HEK293 (cell line): ENCODE measurements at regions not wholly inside any gene's neighbourhood (a gene's known extent, or its start where the extent isn't known, plus 50 kb on each side); places are given as distances from the start of the nearest gene placed in this dataset.
A peak's percentile ranks its signal among the peaks of the same experiment; 100 is the strongest.

Experiments used
- CTCF ChIA-PET: fragments of 350-600 bp; formaldehyde crosslinking; extraction: SDS; loops from one replicate; lab custom pipeline; 2021; ENCODE audit warnings: antibody characterized with exemption; lab: Yijun Ruan, JAX
- POLR2A ChIA-PET: fragments of 300-600 bp; formaldehyde crosslinking; extraction: SDS; loops from one replicate; lab custom pipeline; 2020; ENCODE audit warnings: antibody characterized with exemption, inconsistent platforms; lab: Yijun Ruan, JAX
- H3K27ac ChIP-seq: fragments of 200-500 bp; sonication (Bioruptor generic); 2 replicates; pipeline ENCODE4 v1.5.1; 2014; ENCODE audit warnings: low read depth, low read length, control low read depth, inconsistent platforms; ENCODE audit errors: extremely low read depth
- H3K36me3 ChIP-seq, 2 experiments: fragments of 200-500 bp in 1 of 2; sonication (Bioruptor generic) in 1 of 2; 1 replicate in 1 of 2; 2 replicates in 1 of 2; pipeline ENCODE4 v1.5.1; 2014 to 2017; ENCODE audit warnings: inconsistent platforms in 2 of 2, low read length in 2 of 2; ENCODE audit not compliant: control insufficient read depth in 2 of 2, insufficient read depth in 1 of 2
- H3K4me1 ChIP-seq: fragments of 200-500 bp; sonication (Bioruptor generic); 2 replicates; pipeline ENCODE4 v1.5.1; 2014; ENCODE audit warnings: mild to moderate bottlenecking, low read length, inconsistent platforms; ENCODE audit not compliant: control insufficient read depth, insufficient read depth
- H3K4me3 ChIP-seq: 2 replicates; pipeline ENCODE4 v1.5.1; 2011; ENCODE audit warnings: low read depth, mild to moderate bottlenecking, control low read depth, low read length, moderate library complexity
- H3K9me3 ChIP-seq: fragments of 200-500 bp; sonication (Bioruptor generic); 2 replicates; pipeline ENCODE4 v1.5.1; 2014; ENCODE audit warnings: low read depth, low read length, inconsistent platforms; ENCODE audit not compliant: control insufficient read depth, insufficient read depth
- HOXA7 ChIP-seq: sonication (generic); formaldehyde crosslinking; IDR thresholded peaks from 2 replicates; pipeline ENCODE4 v1.8.1; 2022; ENCODE audit warnings: missing genetic modification reagents, borderline replicate concordance
- ZFP3 ChIP-seq: fragments of 450-650 bp; formaldehyde crosslinking; IDR thresholded peaks from 2 replicates; pipeline ENCODE4 v1.5.1; 2016; ENCODE audit warnings: low read depth, missing biosample characterization, missing genetic modification characterization
- ZNF16 ChIP-seq: fragments of 450-650 bp; formaldehyde crosslinking; IDR thresholded peaks from 2 replicates; pipeline ENCODE4 v1.5.1; 2016; ENCODE audit warnings: low read depth, missing biosample characterization, missing genetic modification characterization
- ZNF223 ChIP-seq: fragments of 450-650 bp; formaldehyde crosslinking; IDR thresholded peaks from 2 replicates; pipeline ENCODE4 v1.5.1; 2016; ENCODE audit warnings: missing biosample characterization, missing genetic modification characterization
- ZNF239 ChIP-seq: fragments of 450-650 bp; formaldehyde crosslinking; IDR thresholded peaks from 2 replicates; pipeline ENCODE4 v1.5.1; 2016; ENCODE audit warnings: missing biosample characterization, missing genetic modification characterization
- ZNF335 ChIP-seq: fragments of 450-650 bp; formaldehyde crosslinking; conservative IDR thresholded peaks from 2 replicates; pipeline ENCODE4 v1.5.1; 2016; ENCODE audit warnings: missing biosample characterization, missing genetic modification characterization
- ZNF529 ChIP-seq: fragments of 450-650 bp; formaldehyde crosslinking; IDR thresholded peaks from 2 replicates; pipeline ENCODE4 v1.5.1; 2017; ENCODE audit warnings: missing genetic modification characterization, missing biosample characterization; ENCODE audit not compliant: insufficient replicate concordance
- ZNF776 ChIP-seq: fragments of 450-650 bp; formaldehyde crosslinking; IDR thresholded peaks from 2 replicates; pipeline ENCODE4 v1.5.0; 2017; ENCODE audit warnings: missing biosample characterization, missing genetic modification characterization, borderline replicate concordance
- ZNF785 ChIP-seq: fragments of 450-650 bp; formaldehyde crosslinking; IDR thresholded peaks from 2 replicates; pipeline ENCODE4 v1.5.1; 2016; ENCODE audit warnings: missing biosample characterization, missing genetic modification characterization
- TF ChIP-seq, protein P1 (sequence below): fragments of 450-650 bp; formaldehyde crosslinking; IDR thresholded peaks from 2 replicates; pipeline ENCODE4 v1.5.1; 2017; ENCODE audit warnings: missing biosample characterization, missing genetic modification characterization
- TF ChIP-seq, protein P2 (sequence below): fragments of 450-650 bp; formaldehyde crosslinking; IDR thresholded peaks from 2 replicates; pipeline ENCODE4 v1.5.1; 2016; ENCODE audit warnings: missing biosample characterization, missing genetic modification characterization
- TF ChIP-seq, protein P3 (sequence below): fragments of 450-650 bp; formaldehyde crosslinking; IDR thresholded peaks from 2 replicates; pipeline ENCODE4 v1.5.1; 2016; ENCODE audit warnings: missing biosample characterization, missing genetic modification characterization
- TF ChIP-seq, protein P4 (sequence below): fragments of 450-650 bp; formaldehyde crosslinking; optimal IDR thresholded peaks from 2 replicates; pipeline ENCODE3; 2016; ENCODE audit warnings: missing biosample characterization, mild to moderate bottlenecking, missing genetic modification characterization
- TF ChIP-seq, protein P5 (sequence below): fragments of 450-650 bp; IDR thresholded peaks from 2 replicates; pipeline ENCODE4 v1.5.1; 2018; ENCODE audit warnings: missing biosample characterization, missing genetic modification characterization

DNA sequence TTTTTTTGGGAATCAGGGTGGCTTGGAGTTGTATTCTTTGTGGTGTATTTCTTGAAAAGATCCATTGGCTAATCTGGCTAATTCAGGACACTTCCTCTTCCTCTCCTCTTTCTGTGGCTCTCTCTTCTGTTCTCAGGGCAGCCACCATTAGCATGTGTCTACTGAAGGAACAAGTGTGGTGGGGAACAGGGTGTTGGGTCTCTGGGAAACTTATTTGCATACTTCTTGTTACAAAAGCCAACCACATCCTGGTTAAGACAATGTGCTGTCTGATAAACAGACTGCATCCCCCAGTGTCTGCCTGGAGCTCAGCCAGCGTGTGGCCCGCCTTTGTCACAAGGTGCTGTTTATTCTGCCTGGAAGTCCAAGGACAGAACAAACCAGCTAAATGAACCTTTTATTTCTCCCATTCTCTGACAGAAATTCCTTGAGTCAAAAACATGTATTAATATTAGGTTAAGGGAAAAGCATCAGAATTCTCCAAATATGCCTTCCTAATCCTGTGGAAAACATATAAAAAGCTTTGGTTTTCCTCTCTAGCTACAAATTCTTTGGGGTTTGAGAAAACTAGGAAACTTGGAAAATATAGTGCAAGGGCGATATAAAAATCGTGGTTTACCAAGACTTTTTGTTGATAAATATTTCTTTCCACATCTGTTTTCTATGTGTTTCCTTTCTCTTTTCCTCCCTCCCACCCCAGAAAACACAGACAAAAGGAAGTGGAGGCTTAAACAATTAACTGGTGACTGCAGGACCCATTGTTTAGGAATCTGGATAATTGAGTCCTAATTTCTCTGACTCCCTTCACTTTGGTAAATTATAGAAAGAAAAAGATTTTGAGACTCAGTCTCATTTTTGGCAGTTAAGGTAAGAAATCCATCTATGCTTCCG, 203.6 kb downstream of the SPRY1 start:
- H3K27ac ChIP-seq: no peak overlapping the region; the same call in 1 of the 2 replicates
- no peaks in the 10 kb centered on the region for H3K9me3 ChIP-seq
- no peaks in the 10 kb centered on the region for H3K36me3 ChIP-seq
- ChIA-PET POLR2A (no interaction called here), CTCF (interaction anchor here (0.9 kb wide), 1 partner anchor 36 kb away, joined by 3 read pairs; no protein-coding TSS in a partner anchor)
- no peak overlapping the region for H3K4me3 ChIP-seq
- TF ChIP-seq ZNF335 (peak; percentile 45; the same call in 1 of the 2 replicates), ZNF529 (tag by site-specific recombination) (peak; percentile 72)
- TF ChIP-seq, protein P1, sequence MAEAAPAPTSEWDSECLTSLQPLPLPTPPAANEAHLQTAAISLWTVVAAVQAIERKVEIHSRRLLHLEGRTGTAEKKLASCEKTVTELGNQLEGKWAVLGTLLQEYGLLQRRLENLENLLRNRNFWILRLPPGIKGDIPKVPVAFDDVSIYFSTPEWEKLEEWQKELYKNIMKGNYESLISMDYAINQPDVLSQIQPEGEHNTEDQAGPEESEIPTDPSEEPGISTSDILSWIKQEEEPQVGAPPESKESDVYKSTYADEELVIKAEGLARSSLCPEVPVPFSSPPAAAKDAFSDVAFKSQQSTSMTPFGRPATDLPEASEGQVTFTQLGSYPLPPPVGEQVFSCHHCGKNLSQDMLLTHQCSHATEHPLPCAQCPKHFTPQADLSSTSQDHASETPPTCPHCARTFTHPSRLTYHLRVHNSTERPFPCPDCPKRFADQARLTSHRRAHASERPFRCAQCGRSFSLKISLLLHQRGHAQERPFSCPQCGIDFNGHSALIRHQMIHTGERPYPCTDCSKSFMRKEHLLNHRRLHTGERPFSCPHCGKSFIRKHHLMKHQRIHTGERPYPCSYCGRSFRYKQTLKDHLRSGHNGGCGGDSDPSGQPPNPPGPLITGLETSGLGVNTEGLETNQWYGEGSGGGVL (tag by site-specific recombination): no peak
- peaks cover 5% of the 10 kb centered on the region; the same call in 1 of the 2 replicates for H3K4me1 ChIP-seq

DNA sequence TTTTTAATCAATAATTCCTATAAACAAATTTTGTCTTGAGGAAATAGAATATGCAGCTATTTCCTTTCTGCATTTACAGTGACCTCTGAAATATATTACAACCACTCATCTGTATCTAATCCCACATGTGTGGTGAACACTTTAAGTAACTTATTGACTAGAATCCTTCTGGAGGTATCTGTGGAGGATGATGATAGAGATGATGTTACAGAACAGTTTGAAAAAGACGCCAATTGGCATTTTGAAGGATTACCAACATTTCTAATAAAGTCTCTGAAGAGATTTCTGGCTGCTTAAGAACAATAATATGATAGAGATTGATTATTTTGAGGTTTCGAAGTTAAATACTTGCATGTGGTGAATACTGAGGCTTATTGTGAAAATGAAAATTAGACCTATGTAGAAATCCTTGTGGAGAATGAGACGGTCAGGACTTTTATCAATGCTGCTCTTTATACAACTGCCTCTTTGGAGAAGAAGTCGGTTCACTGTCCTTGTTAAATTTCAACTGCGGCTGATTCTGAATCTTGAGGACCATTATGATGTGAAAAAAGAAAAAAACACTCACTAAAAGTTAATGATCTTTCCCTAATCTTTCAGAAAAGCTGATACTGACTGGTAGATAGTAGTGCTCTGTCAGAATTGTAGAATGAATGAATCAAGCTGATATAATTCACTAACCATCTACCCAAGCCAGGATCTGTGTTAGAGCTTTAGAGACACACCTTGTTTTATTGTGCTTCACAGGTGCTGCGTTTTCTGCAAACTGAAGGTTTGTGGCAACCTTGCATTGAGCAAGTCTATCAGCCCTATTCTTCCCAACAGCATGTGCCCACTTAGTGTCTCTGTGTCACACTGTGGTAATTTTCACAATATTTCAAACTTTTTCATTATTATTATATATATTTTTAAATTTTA, 204.7 kb downstream of the SPRY1 start:
- Histone ChIP-seq H3K4me3 (no peak overlapping the region), H3K9me3 (no peaks in the 10 kb centered on the region), H3K4me1 (peaks cover 5% of the 10 kb centered on the region; the same call in 1 of the 2 replicates)
- POLR2A ChIA-PET: no interaction called here
- CTCF ChIA-PET: interaction anchor here (0.6 kb wide), 1 partner anchor 37 kb away, joined by 4 read pairs; no protein-coding TSS in a partner anchor
- TF ChIP-seq HOXA7: no peak
- TF ChIP-seq ZNF16 (tag by site-specific recombination): no peak
- no peak for TF ChIP-seq ZNF776 (tag by site-specific recombination)
- TF ChIP-seq ZNF239 (tag by site-specific recombination): no peak
- TF ChIP-seq, protein P2, sequence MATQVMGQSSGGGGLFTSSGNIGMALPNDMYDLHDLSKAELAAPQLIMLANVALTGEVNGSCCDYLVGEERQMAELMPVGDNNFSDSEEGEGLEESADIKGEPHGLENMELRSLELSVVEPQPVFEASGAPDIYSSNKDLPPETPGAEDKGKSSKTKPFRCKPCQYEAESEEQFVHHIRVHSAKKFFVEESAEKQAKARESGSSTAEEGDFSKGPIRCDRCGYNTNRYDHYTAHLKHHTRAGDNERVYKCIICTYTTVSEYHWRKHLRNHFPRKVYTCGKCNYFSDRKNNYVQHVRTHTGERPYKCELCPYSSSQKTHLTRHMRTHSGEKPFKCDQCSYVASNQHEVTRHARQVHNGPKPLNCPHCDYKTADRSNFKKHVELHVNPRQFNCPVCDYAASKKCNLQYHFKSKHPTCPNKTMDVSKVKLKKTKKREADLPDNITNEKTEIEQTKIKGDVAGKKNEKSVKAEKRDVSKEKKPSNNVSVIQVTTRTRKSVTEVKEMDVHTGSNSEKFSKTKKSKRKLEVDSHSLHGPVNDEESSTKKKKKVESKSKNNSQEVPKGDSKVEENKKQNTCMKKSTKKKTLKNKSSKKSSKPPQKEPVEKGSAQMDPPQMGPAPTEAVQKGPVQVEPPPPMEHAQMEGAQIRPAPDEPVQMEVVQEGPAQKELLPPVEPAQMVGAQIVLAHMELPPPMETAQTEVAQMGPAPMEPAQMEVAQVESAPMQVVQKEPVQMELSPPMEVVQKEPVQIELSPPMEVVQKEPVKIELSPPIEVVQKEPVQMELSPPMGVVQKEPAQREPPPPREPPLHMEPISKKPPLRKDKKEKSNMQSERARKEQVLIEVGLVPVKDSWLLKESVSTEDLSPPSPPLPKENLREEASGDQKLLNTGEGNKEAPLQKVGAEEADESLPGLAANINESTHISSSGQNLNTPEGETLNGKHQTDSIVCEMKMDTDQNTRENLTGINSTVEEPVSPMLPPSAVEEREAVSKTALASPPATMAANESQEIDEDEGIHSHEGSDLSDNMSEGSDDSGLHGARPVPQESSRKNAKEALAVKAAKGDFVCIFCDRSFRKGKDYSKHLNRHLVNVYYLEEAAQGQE (tag by site-specific recombination): no peak
- TF ChIP-seq ZNF785 (tag by site-specific recombination): no peak
- TF ChIP-seq ZNF223: no peak
- TF ChIP-seq, all 188 proteins: peak for 0
- H3K36me3 ChIP-seq: no peaks in the 10 kb centered on the region
- H3K27ac ChIP-seq: no peak overlapping the region

DNA sequence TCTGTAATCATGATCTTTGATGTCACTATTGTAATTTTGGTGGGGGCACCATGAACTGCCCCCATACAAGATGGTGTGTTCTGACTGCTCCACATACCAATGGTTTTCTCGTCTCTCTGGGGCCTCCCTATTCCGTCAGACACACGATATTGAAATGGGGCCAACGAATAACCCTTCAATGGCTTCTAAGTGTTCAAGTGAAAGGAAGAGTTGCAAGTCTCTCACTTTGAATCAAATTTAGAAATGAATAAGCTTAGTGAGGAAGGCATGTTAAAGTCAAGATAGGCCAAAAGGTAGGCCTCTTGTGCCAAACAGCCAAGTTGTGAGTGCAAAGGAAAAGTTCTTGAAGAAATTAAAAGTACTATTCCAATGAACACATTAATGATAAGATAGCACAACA, 205.4 kb downstream of the SPRY1 start:
- H3K27ac ChIP-seq: no peak overlapping the region
- CTCF ChIA-PET: interaction anchor here (1.1 kb wide), 1 partner anchor 38 kb away, joined by 6 read pairs; no protein-coding TSS in a partner anchor
- no peaks in the 10 kb centered on the region for H3K36me3 ChIP-seq
- no peaks in the 10 kb centered on the region for H3K9me3 ChIP-seq
- H3K4me3 ChIP-seq: no peak overlapping the region
- POLR2A ChIA-PET: no interaction called here
- peaks cover 5% of the 10 kb centered on the region; the same call in 1 of the 2 replicates for H3K4me1 ChIP-seq
- TF ChIP-seq, protein P3, sequence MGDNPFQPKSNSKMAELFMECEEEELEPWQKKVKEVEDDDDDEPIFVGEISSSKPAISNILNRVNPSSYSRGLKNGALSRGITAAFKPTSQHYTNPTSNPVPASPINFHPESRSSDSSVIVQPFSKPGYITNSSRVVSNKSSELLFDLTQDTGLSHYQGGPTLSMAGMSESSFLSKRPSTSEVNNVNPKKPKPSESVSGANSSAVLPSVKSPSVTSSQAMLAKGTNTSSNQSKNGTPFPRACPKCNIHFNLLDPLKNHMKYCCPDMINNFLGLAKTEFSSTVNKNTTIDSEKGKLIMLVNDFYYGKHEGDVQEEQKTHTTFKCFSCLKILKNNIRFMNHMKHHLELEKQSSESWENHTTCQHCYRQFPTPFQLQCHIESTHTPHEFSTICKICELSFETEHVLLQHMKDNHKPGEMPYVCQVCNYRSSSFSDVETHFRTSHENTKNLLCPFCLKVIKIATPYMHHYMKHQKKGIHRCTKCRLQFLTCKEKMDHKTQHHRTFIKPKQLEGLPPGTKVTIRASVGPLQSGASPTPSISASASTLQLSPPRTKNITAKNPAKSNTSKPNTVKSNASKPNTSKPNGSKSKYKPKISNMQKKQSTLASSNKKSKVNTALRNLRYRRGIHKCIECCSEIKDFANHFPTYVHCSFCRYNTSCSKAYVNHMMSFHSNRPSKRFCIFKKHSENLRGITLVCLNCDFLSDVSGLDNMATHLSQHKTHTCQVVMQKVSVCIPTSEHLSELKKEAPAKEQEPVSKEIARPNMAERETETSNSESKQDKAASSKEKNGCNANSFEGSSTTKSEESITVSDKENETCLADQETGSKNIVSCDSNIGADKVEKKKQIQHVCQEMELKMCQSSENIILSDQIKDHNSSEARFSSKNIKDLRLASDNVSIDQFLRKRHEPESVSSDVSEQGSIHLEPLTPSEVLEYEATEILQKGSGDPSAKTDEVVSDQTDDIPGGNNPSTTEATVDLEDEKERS: no peak
- TF ChIP-seq, protein P4, sequence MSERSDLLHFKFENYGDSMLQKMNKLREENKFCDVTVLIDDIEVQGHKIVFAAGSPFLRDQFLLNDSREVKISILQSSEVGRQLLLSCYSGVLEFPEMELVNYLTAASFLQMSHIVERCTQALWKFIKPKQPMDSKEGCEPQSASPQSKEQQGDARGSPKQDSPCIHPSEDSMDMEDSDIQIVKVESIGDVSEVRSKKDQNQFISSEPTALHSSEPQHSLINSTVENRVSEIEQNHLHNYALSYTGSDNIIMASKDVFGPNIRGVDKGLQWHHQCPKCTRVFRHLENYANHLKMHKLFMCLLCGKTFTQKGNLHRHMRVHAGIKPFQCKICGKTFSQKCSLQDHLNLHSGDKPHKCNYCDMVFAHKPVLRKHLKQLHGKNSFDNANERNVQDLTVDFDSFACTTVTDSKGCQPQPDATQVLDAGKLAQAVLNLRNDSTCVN (tag by site-specific recombination): no peak
- TF ChIP-seq ZFP3 (tag by site-specific recombination): no peak
- TF ChIP-seq, protein P5, sequence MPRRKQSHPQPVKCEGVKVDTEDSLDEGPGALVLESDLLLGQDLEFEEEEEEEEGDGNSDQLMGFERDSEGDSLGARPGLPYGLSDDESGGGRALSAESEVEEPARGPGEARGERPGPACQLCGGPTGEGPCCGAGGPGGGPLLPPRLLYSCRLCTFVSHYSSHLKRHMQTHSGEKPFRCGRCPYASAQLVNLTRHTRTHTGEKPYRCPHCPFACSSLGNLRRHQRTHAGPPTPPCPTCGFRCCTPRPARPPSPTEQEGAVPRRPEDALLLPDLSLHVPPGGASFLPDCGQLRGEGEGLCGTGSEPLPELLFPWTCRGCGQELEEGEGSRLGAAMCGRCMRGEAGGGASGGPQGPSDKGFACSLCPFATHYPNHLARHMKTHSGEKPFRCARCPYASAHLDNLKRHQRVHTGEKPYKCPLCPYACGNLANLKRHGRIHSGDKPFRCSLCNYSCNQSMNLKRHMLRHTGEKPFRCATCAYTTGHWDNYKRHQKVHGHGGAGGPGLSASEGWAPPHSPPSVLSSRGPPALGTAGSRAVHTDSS (tag by site-specific recombination): no peak
